ENCODE measurements at regions not wholly inside any gene's neighbourhood (a gene's known extent, or its start where the extent isn't known, plus 50 kb on each side); places are given as distances from the start of the nearest gene placed in this dataset.

DNA sequence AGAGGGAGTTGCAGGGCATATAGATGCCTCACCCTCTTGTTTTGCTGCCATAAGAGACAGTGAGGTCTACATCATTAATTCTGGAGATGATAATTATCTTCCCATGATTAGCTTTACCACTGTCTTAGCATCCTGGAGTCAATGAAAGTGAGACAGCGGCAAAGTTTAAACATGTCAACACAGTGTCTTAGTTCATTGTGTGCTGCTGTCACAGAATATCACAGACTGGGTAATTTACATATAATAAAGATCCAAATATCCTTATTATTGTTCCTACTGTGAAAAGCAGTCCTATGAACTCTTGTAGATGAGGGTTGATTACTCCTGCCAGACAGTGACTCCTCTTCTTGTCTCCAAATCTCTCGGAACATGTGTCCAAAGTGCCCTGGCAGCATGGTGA lies 658.6 kb upstream of the ADGRB3 start:
- TF ChIP-seq, protein P1, sequence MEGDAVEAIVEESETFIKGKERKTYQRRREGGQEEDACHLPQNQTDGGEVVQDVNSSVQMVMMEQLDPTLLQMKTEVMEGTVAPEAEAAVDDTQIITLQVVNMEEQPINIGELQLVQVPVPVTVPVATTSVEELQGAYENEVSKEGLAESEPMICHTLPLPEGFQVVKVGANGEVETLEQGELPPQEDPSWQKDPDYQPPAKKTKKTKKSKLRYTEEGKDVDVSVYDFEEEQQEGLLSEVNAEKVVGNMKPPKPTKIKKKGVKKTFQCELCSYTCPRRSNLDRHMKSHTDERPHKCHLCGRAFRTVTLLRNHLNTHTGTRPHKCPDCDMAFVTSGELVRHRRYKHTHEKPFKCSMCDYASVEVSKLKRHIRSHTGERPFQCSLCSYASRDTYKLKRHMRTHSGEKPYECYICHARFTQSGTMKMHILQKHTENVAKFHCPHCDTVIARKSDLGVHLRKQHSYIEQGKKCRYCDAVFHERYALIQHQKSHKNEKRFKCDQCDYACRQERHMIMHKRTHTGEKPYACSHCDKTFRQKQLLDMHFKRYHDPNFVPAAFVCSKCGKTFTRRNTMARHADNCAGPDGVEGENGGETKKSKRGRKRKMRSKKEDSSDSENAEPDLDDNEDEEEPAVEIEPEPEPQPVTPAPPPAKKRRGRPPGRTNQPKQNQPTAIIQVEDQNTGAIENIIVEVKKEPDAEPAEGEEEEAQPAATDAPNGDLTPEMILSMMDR (conservative IDR thresholded peaks at IDR 0.05): no peak
- TF ChIP-seq EZH2 (IDR thresholded peaks at IDR 0.05; ENCODE audit: low read depth): no peak

All from PC-9 (cell line).